Neural cell (in vitro differentiated cells): ENCODE measurements at regions not wholly inside any gene's neighbourhood (a gene's known extent, or its start where the extent isn't known, plus 50 kb on each side); places are given as distances from the start of the nearest gene placed in this dataset.

Source experiments
- EP300 ChIP-seq: fragments of 450-650 bp; conservative IDR thresholded peaks from 2 replicates; pipeline ENCODE4 v1.6.1; 2014; ENCODE audit warnings: antibody characterized with exemption, mild to moderate bottlenecking, moderate library complexity; ENCODE audit not compliant: poor library complexity, severe bottlenecking
- EZH2 ChIP-seq: fragments of 200-600, 300-800 bp; shearing (Covaris generic), sonication (generic); IDR thresholded peaks from 2 replicates; pipeline ENCODE4 v1.6.1; 2014; ENCODE audit warnings: antibody characterized with exemption, low read length, borderline replicate concordance, mild to moderate bottlenecking; ENCODE audit not compliant: insufficient read depth, poor library complexity, severe bottlenecking
- MXI1 ChIP-seq: fragments of 450-650 bp; conservative IDR thresholded peaks from 2 replicates; pipeline ENCODE4 v1.6.1; 2014; ENCODE audit warnings: antibody characterized with exemption, mild to moderate bottlenecking; ENCODE audit not compliant: poor library complexity, severe bottlenecking
- POLR2AphosphoS5 ChIP-seq: IDR thresholded peaks from 2 replicates; pipeline ENCODE4 v1.6.1; 2012
- RAD21 ChIP-seq: fragments of 450-650 bp; conservative IDR thresholded peaks from 2 replicates; pipeline ENCODE4 v1.6.1; 2014; ENCODE audit warnings: antibody characterized with exemption, mild to moderate bottlenecking, moderate library complexity
- SMC3 ChIP-seq: fragments of 450-650 bp; conservative IDR thresholded peaks from 2 replicates; pipeline ENCODE4 v1.6.1; 2014; ENCODE audit warnings: antibody characterized with exemption, mild to moderate bottlenecking, moderate library complexity; ENCODE audit not compliant: poor library complexity
- TAF1 ChIP-seq: IDR thresholded peaks from 2 replicates; pipeline ENCODE4 v1.6.1; 2012; ENCODE audit warnings: low read depth
- TF ChIP-seq, protein P1 (sequence below): fragments of 450-650 bp; IDR thresholded peaks from 2 replicates; pipeline ENCODE4 v1.5.1; 2014; ENCODE audit warnings: antibody characterized with exemption, mild to moderate bottlenecking, moderate library complexity; ENCODE audit not compliant: poor library complexity, severe bottlenecking
- TF ChIP-seq, protein P2 (sequence below): IDR thresholded peaks from 2 replicates; pipeline ENCODE4 v1.6.1; 2012; ENCODE audit warnings: borderline replicate concordance

DNA sequence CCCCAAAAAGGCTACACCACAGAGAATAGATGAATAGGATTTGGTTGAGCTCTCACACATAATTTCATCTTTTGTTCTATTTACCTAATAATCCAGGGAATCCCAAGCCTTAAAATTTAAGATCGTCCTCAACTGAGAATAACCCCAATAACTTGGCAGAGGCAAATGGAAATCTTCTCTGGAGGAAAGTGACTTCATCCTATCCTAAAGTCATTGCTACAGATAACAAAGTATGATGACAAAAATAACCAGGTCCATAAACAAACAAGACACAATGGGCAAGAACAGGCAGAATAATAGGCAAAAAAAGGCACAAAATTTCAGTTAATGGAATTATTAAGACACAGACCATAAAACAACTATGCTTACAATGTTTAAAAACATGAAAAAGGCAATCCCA, 177.3 kb upstream of the STK26 start:
- TF ChIP-seq, protein P1, sequence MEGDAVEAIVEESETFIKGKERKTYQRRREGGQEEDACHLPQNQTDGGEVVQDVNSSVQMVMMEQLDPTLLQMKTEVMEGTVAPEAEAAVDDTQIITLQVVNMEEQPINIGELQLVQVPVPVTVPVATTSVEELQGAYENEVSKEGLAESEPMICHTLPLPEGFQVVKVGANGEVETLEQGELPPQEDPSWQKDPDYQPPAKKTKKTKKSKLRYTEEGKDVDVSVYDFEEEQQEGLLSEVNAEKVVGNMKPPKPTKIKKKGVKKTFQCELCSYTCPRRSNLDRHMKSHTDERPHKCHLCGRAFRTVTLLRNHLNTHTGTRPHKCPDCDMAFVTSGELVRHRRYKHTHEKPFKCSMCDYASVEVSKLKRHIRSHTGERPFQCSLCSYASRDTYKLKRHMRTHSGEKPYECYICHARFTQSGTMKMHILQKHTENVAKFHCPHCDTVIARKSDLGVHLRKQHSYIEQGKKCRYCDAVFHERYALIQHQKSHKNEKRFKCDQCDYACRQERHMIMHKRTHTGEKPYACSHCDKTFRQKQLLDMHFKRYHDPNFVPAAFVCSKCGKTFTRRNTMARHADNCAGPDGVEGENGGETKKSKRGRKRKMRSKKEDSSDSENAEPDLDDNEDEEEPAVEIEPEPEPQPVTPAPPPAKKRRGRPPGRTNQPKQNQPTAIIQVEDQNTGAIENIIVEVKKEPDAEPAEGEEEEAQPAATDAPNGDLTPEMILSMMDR: no peak
- TF ChIP-seq EZH2: no peak
- no peak for TF ChIP-seq TAF1
- TF ChIP-seq EP300: no peak
- TF ChIP-seq POLR2AphosphoS5: no peak
- no peak for TF ChIP-seq RAD21
- TF ChIP-seq, protein P2, sequence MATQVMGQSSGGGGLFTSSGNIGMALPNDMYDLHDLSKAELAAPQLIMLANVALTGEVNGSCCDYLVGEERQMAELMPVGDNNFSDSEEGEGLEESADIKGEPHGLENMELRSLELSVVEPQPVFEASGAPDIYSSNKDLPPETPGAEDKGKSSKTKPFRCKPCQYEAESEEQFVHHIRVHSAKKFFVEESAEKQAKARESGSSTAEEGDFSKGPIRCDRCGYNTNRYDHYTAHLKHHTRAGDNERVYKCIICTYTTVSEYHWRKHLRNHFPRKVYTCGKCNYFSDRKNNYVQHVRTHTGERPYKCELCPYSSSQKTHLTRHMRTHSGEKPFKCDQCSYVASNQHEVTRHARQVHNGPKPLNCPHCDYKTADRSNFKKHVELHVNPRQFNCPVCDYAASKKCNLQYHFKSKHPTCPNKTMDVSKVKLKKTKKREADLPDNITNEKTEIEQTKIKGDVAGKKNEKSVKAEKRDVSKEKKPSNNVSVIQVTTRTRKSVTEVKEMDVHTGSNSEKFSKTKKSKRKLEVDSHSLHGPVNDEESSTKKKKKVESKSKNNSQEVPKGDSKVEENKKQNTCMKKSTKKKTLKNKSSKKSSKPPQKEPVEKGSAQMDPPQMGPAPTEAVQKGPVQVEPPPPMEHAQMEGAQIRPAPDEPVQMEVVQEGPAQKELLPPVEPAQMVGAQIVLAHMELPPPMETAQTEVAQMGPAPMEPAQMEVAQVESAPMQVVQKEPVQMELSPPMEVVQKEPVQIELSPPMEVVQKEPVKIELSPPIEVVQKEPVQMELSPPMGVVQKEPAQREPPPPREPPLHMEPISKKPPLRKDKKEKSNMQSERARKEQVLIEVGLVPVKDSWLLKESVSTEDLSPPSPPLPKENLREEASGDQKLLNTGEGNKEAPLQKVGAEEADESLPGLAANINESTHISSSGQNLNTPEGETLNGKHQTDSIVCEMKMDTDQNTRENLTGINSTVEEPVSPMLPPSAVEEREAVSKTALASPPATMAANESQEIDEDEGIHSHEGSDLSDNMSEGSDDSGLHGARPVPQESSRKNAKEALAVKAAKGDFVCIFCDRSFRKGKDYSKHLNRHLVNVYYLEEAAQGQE: no peak
- no peak for TF ChIP-seq SMC3
- no peak for TF ChIP-seq MXI1
